COLO668 (cell line): ENCODE measurements at regions not wholly inside any gene's neighbourhood (a gene's known extent, or its start where the extent isn't known, plus 50 kb on each side); places are given as distances from the start of the nearest gene placed in this dataset.
"Not testable (repeated sequence)": the region's sequence is repeated elsewhere in the genome, so short reads cannot be mapped to it uniquely, and the experiment has no call there.

Experiments used
- DNase-seq: peaks from one replicate; lab custom pipeline; 2025; ENCODE audit not compliant: unreplicated experiment; lab: John Stamatoyannopoulos, UW

GRCh38 chr3:95826419-95826818 lies 988.0 kb upstream of the EPHA6 start:
- DNase-seq = no peak

GRCh38 chr3:95832146-95832545 lies 982.2 kb upstream of the EPHA6 start:
- no peak for DNase-seq

GRCh38 chr3:95860628-95861027 lies 953.8 kb upstream of the EPHA6 start:
- not testable (repeated sequence) for DNase-seq

- no peak for DNase-seq
Measured at GRCh38 chr3:95883801-95884200, 930.6 kb upstream of the EPHA6 start.

GRCh38 chr3:95886616-95887015 lies 927.8 kb upstream of the EPHA6 start:
- no peak for DNase-seq

GRCh38 chr3:95887114-95887513 lies 927.3 kb upstream of the EPHA6 start:
- no peak for DNase-seq

GRCh38 chr3:95894820-95895219 lies 919.6 kb upstream of the EPHA6 start:
- DNase-seq = no peak

- DNase-seq = no peak
Measured at GRCh38 chr3:95899494-95899893, 914.9 kb upstream of the EPHA6 start.

- no peak for DNase-seq
Measured at GRCh38 chr3:95899911-95900310, 914.5 kb upstream of the EPHA6 start.

GRCh38 chr3:95901948-95902347 lies 912.4 kb upstream of the EPHA6 start:
- DNase-seq = no peak

GRCh38 chr3:95905182-95905581 lies 909.2 kb upstream of the EPHA6 start:
- DNase-seq = no peak

- DNase-seq = no peak
Measured at GRCh38 chr3:95911767-95912166, 902.6 kb upstream of the EPHA6 start.

- no peak for DNase-seq
Measured at GRCh38 chr3:95923496-95924210, 890.7 kb upstream of the EPHA6 start.

GRCh38 chr3:95926904-95927501 lies 887.4 kb upstream of the EPHA6 start:
- DNase-seq = no peak

- no peak for DNase-seq
Measured at GRCh38 chr3:95934181-95934580, 880.2 kb upstream of the EPHA6 start.

GRCh38 chr3:95939235-95939809 lies 875.1 kb upstream of the EPHA6 start:
- DNase-seq = no peak

GRCh38 chr3:95965704-95966336 lies 848.6 kb upstream of the EPHA6 start:
- DNase-seq = no peak

- no peak for DNase-seq
Measured at GRCh38 chr3:95971573-95971972, 842.8 kb upstream of the EPHA6 start.

GRCh38 chr3:95994338-95994737 lies 820.1 kb upstream of the EPHA6 start:
- DNase-seq = no peak

GRCh38 chr3:96000966-96001365 lies 813.4 kb upstream of the EPHA6 start:
- no peak for DNase-seq

GRCh38 chr3:96007650-96008195 lies 806.7 kb upstream of the EPHA6 start:
- DNase-seq = no peak

- no peak for DNase-seq
Measured at GRCh38 chr3:96012939-96013338, 801.5 kb upstream of the EPHA6 start.
